ENCODE measurements at regions not wholly inside any gene's neighbourhood (a gene's known extent, or its start where the extent isn't known, plus 50 kb on each side); places are given as distances from the start of the nearest gene placed in this dataset.

DNA sequence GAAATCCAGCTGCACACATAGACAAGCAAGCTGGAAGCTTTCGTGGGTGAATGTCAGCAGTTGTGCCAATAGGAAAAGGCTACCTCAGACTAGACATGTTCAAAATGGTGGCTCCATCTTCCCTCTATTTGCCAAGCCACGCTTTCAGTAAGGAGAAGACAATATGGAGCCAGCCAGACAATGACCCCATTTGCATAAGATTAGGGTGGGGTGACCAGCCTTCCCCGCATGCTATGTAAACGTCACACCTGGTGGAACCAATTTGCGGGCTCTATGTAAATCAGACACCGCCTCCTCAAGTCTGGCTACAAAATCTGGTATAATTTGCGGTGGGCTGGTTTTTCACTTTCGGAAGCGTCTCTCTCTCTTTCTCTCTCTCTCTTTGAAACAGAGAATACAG, 297.4 kb upstream of the PCDH15 start:
- Histone ChIP-seq H3K4me3 (no peak overlapping the region), H3K27me3 (no peaks in the 10 kb centered on the region), H3K27ac (replicated peaks in 1 of 4) (no peak overlapping the region), H3K9me3 (no peaks in the 10 kb centered on the region), H3K36me3 (no peaks in the 10 kb centered on the region), H3K4me1 (no peaks in the 10 kb centered on the region)
- DNase-seq (ENCODE audit: extremely low spot score) = no peak
- no peak for TF ChIP-seq POLR2AphosphoS5 (IDR thresholded peaks at IDR 0.05)
- no peak for TF ChIP-seq EP300 (IDR thresholded peaks at IDR 0.05)
- no peak for TF ChIP-seq POLR2A (IDR thresholded peaks at IDR 0.05; ENCODE audit: low read depth)
- TF ChIP-seq, protein P1, sequence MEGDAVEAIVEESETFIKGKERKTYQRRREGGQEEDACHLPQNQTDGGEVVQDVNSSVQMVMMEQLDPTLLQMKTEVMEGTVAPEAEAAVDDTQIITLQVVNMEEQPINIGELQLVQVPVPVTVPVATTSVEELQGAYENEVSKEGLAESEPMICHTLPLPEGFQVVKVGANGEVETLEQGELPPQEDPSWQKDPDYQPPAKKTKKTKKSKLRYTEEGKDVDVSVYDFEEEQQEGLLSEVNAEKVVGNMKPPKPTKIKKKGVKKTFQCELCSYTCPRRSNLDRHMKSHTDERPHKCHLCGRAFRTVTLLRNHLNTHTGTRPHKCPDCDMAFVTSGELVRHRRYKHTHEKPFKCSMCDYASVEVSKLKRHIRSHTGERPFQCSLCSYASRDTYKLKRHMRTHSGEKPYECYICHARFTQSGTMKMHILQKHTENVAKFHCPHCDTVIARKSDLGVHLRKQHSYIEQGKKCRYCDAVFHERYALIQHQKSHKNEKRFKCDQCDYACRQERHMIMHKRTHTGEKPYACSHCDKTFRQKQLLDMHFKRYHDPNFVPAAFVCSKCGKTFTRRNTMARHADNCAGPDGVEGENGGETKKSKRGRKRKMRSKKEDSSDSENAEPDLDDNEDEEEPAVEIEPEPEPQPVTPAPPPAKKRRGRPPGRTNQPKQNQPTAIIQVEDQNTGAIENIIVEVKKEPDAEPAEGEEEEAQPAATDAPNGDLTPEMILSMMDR (IDR thresholded peaks at IDR 0.05) = no peak
- intact Hi-C loops (cut with DNase I) = no loop called here
- 94% methylated on average over 9 of the region's 9 CpGs for WGBS

- H3K36me3 ChIP-seq = no peaks in the 10 kb centered on the region
- H3K4me1 ChIP-seq = no peaks in the 10 kb centered on the region
- no peaks in the 10 kb centered on the region for H3K9me3 ChIP-seq
- WGBS = 0% methylated on average over 1 of the region's 1 CpG
- H3K4me3 ChIP-seq = no peak overlapping the region
- H3K27ac ChIP-seq (replicated peaks in 1 of 4) = no peak overlapping the region
- H3K27me3 ChIP-seq = no peaks in the 10 kb centered on the region
- no peak for TF ChIP-seq POLR2A (IDR thresholded peaks at IDR 0.05; ENCODE audit: low read depth)
- TF ChIP-seq, protein P1 (IDR thresholded peaks at IDR 0.05) = peak in 2 of 3 experiments; percentile 57 to 71
- TF ChIP-seq EP300 (IDR thresholded peaks at IDR 0.05) = no peak
- no peak for TF ChIP-seq POLR2AphosphoS5 (IDR thresholded peaks at IDR 0.05)
- DNase-seq (ENCODE audit: extremely low spot score) = no peak
- intact Hi-C loops (cut with DNase I) = loop anchor here (5.0 kb wide), 1 partner anchor 170 kb away; no protein-coding TSS in a partner anchor
These were observed 290.8 kb upstream of the PCDH15 start for GRCh38 chr10:55091691-55092328.

GRCh38 chr10:55078121-55078520, 277.1 kb upstream of the PCDH15 start:
- WGBS = 57% methylated on average over 1 of the region's 1 CpG

DNA sequence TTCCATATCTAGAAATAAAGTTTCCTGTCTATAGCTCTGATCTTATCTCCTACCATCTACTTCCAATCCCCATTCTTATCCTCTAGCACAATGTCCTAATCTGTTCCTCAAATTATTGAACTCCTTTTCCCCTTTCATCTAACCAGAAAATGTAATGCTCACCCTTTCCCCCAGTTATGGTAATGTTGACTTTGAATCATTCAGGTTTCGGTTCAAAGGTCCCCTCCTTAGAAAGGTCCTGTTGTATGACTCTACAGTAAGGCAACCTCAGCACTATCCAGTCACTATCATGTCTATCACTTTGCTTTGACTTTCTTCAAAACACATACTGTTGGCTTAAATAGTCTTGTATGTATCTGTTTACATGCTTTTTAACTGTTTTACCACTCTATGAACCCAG, 264.2 kb upstream of the PCDH15 start:
- no peaks in the 10 kb centered on the region for H3K4me1 ChIP-seq
- H3K27me3 ChIP-seq = no peaks in the 10 kb centered on the region
- H3K27ac ChIP-seq (replicated peaks in 1 of 4) = no peak overlapping the region
- DNase-seq (ENCODE audit: extremely low spot score) = no peak
- no peak overlapping the region for H3K4me3 ChIP-seq
- no peak for TF ChIP-seq POLR2A (IDR thresholded peaks at IDR 0.05; ENCODE audit: low read depth)
- intact Hi-C loops (cut with DNase I) = no loop called here
- H3K36me3 ChIP-seq = no peaks in the 10 kb centered on the region
- 96% methylated on average over 1 of the region's 1 CpG for WGBS
- no peaks in the 10 kb centered on the region for H3K9me3 ChIP-seq

More at GRCh38 chr10:55078121-55078520, 277.1 kb upstream of the PCDH15 start:
- Histone ChIP-seq H3K27ac (replicated peaks in 1 of 4) (no peak overlapping the region), H3K27me3 (peaks cover 0 to 6% (median 0%) of the 10 kb centered on the region in 4 donors), H3K36me3 (no peaks in the 10 kb centered on the region), H3K9me3 (peaks cover 0 to 3% (median 0%) of the 10 kb centered on the region in 4 donors), H3K4me3 (no peak overlapping the region), H3K4me1 (no peaks in the 10 kb centered on the region)
- TF ChIP-seq, protein P1 (IDR thresholded peaks at IDR 0.05) = no peak
- TF ChIP-seq POLR2AphosphoS5 (IDR thresholded peaks at IDR 0.05) (no peak), POLR2A (IDR thresholded peaks at IDR 0.05; ENCODE audit: low read depth) (no peak), EP300 (IDR thresholded peaks at IDR 0.05) (no peak)
- no peak for DNase-seq (ENCODE audit: extremely low spot score)
- intact Hi-C loops (cut with DNase I) = no loop called here

DNA sequence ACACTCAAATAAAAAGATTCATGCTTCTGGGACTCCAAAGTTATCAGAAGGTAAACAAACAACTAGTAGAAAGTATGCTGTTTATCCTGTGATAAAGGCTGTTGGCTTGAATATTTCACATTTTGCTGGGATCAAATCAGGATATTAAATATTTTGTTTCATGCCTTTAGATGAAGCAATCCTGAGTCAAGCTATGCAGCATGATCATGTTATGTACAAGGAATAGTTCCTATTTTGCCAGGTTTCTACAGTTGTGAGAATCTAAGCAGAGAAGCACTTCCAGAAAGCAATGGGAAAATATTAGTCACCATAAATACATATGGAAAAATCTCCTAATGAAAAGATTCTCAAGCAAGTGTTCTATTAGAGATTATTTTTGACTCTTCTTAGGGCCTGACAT, 262.8 kb upstream of the PCDH15 start:
- Histone ChIP-seq H3K27me3 (no peaks in the 10 kb centered on the region), H3K36me3 (no peaks in the 10 kb centered on the region), H3K4me3 (no peak overlapping the region), H3K4me1 (no peaks in the 10 kb centered on the region), H3K9me3 (no peaks in the 10 kb centered on the region), H3K27ac (replicated peaks in 1 of 4) (no peak overlapping the region)
- DNase-seq (ENCODE audit: extremely low spot score) = no peak
- intact Hi-C loops (cut with DNase I) = no loop called here
- TF ChIP-seq, protein P1 (IDR thresholded peaks at IDR 0.05) = no peak
- no peak for TF ChIP-seq POLR2A (IDR thresholded peaks at IDR 0.05; ENCODE audit: low read depth)
- TF ChIP-seq POLR2AphosphoS5 (IDR thresholded peaks at IDR 0.05) = no peak
- no peak for TF ChIP-seq EP300 (IDR thresholded peaks at IDR 0.05)
